ENCODE measurements at regions not wholly inside any gene's neighbourhood (a gene's known extent, or its start where the extent isn't known, plus 50 kb on each side); places are given as distances from the start of the nearest gene placed in this dataset.

DNA sequence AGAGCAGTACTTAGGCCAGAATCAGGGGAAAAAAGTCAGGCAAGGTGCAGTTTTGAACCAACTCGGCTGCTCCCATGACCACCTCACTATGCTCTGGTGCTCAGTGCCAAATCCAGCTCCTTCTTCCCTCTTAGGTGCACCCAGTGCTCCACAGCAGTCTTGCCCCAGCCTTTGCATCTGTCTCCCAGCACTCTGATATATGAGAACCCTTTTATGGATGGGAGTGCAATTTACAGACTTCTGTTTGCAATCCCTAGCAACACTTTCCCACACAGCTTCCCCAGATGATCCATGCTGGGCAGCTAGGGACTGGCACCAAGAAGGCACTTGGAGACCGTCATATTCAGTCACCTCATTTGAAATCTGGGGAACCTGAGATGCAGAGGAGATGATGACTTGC, 267.9 kb upstream of the CCL2 start:
- no peak for TF ChIP-seq GATA2 (IDR thresholded peaks at IDR 0.05; ENCODE audit: low read depth, low read length)
- no peak for TF ChIP-seq GATA3 (IDR thresholded peaks at IDR 0.05; ENCODE audit: low read depth, low read length)
